Activated CD4-positive, alpha-beta T cell treated with anti-CD3 and anti-CD28 coated beads for 36 hours (primary cell): ENCODE measurements at regions not wholly inside any gene's neighbourhood (a gene's known extent, or its start where the extent isn't known, plus 50 kb on each side); places are given as distances from the start of the nearest gene placed in this dataset.
"Not testable (repeated sequence)": the region's sequence is repeated elsewhere in the genome, so short reads cannot be mapped to it uniquely, and the experiment has no call there.

Source experiments
- ATAC-seq: fragments of 200-7000 bp; cut with Tn5 transposase; one replicate; pipeline ENCODE4 v1.10.0; 2021; ENCODE audit warnings: mild to moderate bottlenecking, moderate library complexity
- CTCF ChIA-PET: fragments of 350-600 bp; sonication (Branson Sonifier 250); formaldehyde crosslinking; loops from one replicate; lab custom pipeline; 2021; ENCODE audit warnings: antibody characterized with exemption; lab: Charles Lee
- POLR2A ChIA-PET: fragments of 350-600 bp; sonication (Branson Sonifier 250); formaldehyde crosslinking; loops from one replicate; lab custom pipeline; 2021; ENCODE audit warnings: antibody characterized with exemption, inconsistent platforms; lab: Charles Lee
- DNase-seq: peaks from one replicate; pipeline ENCODE4 v3.0.0-alpha.2; 2020
- H3K27ac Mint-ChIP-seq: one replicate; pipeline ENCODE4 v1.8.0; 2021; ENCODE audit warnings: mixed read lengths
- H3K27me3 Mint-ChIP-seq: one replicate; pipeline ENCODE4 v1.8.0; 2021; ENCODE audit warnings: mixed read lengths
- H3K36me3 Mint-ChIP-seq: one replicate; pipeline ENCODE4 v1.8.0; 2021; ENCODE audit warnings: low read depth, mixed read lengths
- H3K4me1 Mint-ChIP-seq: one replicate; pipeline ENCODE4 v1.8.0; 2021; ENCODE audit warnings: mixed read lengths
- H3K4me3 Mint-ChIP-seq: one replicate; pipeline ENCODE4 v1.8.0; 2021; ENCODE audit warnings: mild to moderate bottlenecking, moderate library complexity, mixed read lengths
- H3K9me3 Mint-ChIP-seq: one replicate; pipeline ENCODE4 v1.8.0; 2021; ENCODE audit warnings: low read depth, mixed read lengths
- intact Hi-C, 2 experiments: fragments of 100-400 bp; cut with DNase I in 1 of 2; cut with micrococcal nuclease in 1 of 2; formaldehyde crosslinking; loops; one replicate each; pipeline versions ENCODE4 v1.14.2 to v1.15.1; 2022 to 2024; cut with DNase I, micrococcal nuclease

DNA sequence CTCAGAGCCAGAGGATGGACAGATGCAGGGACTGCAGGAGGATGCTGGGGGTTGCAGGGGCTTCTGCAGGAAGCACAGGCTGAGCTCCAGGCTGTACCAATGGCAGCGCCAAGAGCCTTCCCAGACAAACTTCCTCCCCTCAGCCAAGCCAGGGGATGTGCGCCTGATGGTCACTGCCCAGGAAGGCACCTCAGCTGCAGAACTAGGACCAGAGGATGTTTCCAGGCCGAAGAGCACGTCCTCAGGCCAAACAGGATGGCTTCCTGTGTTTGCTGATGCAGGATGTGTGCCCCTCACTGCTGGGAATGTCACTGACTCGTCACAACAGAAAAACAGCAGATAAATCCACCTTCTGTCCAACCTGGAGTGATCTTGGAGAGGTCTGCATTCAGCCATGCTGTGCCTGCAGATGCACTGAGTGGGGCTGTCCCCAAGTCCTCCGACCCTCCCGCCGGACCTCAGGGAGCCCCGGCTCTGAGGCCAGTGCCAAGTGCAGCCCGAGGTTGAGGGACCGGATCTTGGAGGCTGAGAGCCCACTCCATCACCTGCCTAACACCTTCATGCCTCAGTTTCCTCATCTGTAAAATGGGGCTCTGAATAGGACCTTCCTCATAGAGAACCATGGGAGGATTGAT lies 152.5 kb upstream of the CHST15 start:
- Mint-ChIP-seq H3K27ac (no peak overlapping the region), H3K9me3 (no peaks in the 10 kb centered on the region), H3K4me3 (no peak overlapping the region), H3K4me1 (no peaks in the 10 kb centered on the region), H3K27me3 (peaks cover 2% of the 10 kb centered on the region), H3K36me3 (no peaks in the 10 kb centered on the region)
- CTCF ChIA-PET = no interaction called here
- no peak for DNase-seq
- POLR2A ChIA-PET = no interaction called here
- ATAC-seq = no peak
- intact Hi-C loops = no loop called here

DNA sequence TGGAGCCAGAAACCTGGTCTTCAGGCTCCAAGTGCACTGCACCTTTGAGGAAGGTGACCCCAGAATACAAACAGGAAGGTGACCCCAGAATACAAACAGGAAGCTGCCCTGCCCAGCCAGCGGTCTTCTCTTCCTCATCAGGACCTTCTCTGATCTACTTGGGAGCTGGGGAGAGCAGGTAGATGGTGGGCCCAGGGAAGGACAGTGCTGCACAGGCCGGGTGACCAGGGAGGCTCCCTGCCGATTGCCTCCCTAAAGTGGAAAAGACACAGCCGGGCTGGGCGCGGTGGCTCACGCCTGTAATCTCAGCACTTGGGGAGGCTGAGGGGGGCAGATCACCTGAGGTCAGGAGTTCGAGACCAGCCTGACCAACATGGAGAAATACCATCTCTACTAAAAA lies 151.8 kb upstream of the CHST15 start:
- intact Hi-C loops = no loop called here
- H3K27me3 Mint-ChIP-seq = no peaks in the 10 kb centered on the region
- no peak overlapping the region for H3K27ac Mint-ChIP-seq
- ATAC-seq = no peak
- H3K4me1 Mint-ChIP-seq = no peaks in the 10 kb centered on the region
- CTCF ChIA-PET = no interaction called here
- H3K36me3 Mint-ChIP-seq = no peaks in the 10 kb centered on the region
- H3K9me3 Mint-ChIP-seq = no peaks in the 10 kb centered on the region
- DNase-seq = no peak
- H3K4me3 Mint-ChIP-seq = no peak overlapping the region
- POLR2A ChIA-PET = no interaction called here

DNA sequence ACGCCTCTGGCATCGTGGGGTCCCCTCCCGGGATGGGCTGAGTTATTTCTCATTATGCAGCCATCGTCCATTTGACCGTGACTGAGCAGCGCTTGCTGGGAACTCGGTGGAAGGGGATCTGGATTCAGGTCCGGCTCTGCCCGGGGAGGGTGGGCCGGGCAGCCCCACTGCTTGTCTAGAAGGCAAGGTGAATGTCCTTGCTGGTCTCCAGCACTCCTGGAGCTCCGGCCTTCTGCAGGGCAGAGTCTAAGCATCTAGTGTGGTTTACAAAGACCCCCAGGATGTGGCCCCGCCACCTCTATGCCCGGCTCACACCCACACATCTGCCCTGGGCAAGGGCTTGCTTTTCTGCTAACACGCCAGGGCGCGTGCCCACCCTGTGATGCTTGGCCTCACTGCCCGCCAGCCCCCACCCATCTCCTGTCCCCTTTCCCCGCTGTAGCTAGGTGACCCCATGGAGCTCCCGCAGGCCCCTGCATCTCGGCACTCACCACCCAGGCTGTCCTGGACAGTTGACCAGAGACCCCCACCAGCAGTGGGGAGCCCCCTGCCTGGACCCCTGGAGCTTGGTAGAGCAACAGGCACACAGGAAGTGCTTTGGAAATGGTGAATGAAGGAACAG lies 151.0 kb upstream of the CHST15 start:
- H3K36me3 Mint-ChIP-seq = no peaks in the 10 kb centered on the region
- H3K27me3 Mint-ChIP-seq = no peaks in the 10 kb centered on the region
- no peaks in the 10 kb centered on the region for H3K9me3 Mint-ChIP-seq
- no peak overlapping the region for H3K27ac Mint-ChIP-seq
- intact Hi-C loops = no loop called here
- no peaks in the 10 kb centered on the region for H3K4me1 Mint-ChIP-seq
- ATAC-seq (no peak), DNase-seq (no peak)
- no peak overlapping the region for H3K4me3 Mint-ChIP-seq
- ChIA-PET POLR2A (no interaction called here), CTCF (no interaction called here)

DNA sequence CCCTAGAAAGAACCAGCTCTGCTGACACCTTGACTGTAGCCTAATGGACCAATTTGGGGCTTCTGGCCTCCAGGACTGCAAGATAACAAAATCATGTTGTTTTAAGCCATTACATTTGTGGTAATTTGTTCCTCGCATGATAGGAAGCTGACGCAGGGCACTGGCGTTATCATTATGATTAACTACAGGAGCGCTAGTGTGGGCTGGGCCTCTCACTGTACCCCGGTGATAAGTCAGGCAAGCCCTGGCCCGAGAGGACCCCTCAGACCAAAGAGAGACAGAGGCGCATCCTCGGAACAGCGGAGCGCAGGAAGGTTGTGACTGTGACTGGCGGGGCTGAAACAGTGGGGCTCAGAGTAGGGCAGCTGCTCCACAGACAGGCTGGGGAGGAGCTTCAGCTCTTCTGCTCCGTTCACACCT lies 150.3 kb upstream of the CHST15 start:
- intact Hi-C loops = no loop called here
- no peak for ATAC-seq
- DNase-seq = no peak
- no peaks in the 10 kb centered on the region for H3K9me3 Mint-ChIP-seq
- no peak overlapping the region for H3K27ac Mint-ChIP-seq
- no peaks in the 10 kb centered on the region for H3K4me1 Mint-ChIP-seq
- H3K4me3 Mint-ChIP-seq = no peak overlapping the region
- ChIA-PET CTCF (no interaction called here), POLR2A (no interaction called here)
- H3K36me3 Mint-ChIP-seq = no peaks in the 10 kb centered on the region
- no peaks in the 10 kb centered on the region for H3K27me3 Mint-ChIP-seq

DNA sequence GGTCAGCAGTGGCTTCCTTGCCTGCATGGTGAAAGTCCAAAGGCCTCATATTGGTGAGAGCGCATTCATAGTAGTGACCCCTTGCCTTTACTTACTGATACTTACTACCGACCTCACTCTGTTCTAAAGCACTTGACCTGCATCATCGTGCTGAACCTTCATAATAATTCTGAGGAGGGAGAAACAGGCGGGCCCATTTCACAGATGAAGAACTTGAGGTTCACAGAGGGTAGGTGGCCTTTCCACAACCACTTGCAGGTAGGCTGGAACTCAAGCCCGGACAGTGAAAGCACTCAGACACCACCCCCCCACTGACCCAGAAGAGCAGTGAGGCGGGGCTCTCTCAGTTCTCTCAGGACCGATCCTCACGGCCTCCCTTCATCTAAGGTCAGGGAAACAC lies 149.4 kb upstream of the CHST15 start:
- Mint-ChIP-seq H3K27ac (no peak overlapping the region), H3K27me3 (no peaks in the 10 kb centered on the region), H3K4me3 (no peak overlapping the region), H3K9me3 (no peaks in the 10 kb centered on the region), H3K4me1 (no peaks in the 10 kb centered on the region), H3K36me3 (no peaks in the 10 kb centered on the region)
- intact Hi-C loops = no loop called here
- no peak for DNase-seq
- no peak for ATAC-seq
- ChIA-PET POLR2A (no interaction called here), CTCF (no interaction called here)

DNA sequence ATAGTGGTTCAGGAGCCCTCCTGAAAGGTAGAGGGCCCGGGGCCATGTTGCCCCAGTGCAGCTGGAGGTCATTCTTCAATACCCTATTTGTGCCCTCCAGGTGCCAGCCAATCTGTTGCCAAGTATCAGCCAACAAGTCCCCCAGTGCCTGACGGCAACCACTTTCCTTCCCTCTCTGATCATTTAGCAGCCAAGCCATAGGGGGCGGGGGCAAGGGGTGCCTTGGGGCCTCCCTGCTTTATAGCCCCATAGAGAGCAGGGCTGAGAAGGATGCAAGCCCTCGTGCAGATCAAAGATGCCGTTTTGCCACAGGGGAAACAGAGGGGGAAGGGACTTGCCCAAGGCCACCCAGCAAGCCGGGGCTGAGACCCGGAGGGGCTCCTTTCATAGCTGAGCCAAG lies 149.0 kb upstream of the CHST15 start:
- DNase-seq (no peak), ATAC-seq (no peak)
- intact Hi-C loops = no loop called here
- Mint-ChIP-seq H3K27ac (no peak overlapping the region), H3K4me3 (no peak overlapping the region), H3K27me3 (no peaks in the 10 kb centered on the region), H3K4me1 (no peaks in the 10 kb centered on the region), H3K36me3 (no peaks in the 10 kb centered on the region), H3K9me3 (no peaks in the 10 kb centered on the region)
- ChIA-PET POLR2A (no interaction called here), CTCF (no interaction called here)

DNA sequence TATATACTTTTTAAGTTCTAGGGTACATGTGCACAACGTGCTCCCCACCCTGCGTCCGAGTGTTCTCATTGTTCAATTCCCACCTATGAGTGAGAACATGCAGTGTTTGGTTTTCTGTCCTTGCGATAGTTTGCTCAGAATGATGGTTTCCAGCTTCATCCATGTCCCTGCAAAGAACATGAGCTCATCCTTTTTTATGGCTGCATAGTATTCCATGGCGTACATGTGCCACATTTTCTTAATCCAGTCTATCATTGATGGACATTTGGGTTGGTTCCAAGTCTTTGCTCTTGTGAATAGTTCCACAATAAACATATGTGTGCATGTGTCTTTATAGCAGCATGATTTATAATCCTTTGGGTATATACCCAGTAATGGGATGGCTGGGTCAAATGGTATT lies 148.1 kb upstream of the CHST15 start:
- H3K4me1 Mint-ChIP-seq, H3K36me3 Mint-ChIP-seq, DNase-seq, H3K9me3 Mint-ChIP-seq, intact Hi-C loops, H3K27ac Mint-ChIP-seq, POLR2A ChIA-PET, ATAC-seq, H3K27me3 Mint-ChIP-seq, H3K4me3 Mint-ChIP-seq: not testable (repeated sequence)
- CTCF ChIA-PET = interaction anchor here (0.5 kb wide), 1 partner anchor 13 kb away, joined by 3 read pairs; no protein-coding TSS in a partner anchor

DNA sequence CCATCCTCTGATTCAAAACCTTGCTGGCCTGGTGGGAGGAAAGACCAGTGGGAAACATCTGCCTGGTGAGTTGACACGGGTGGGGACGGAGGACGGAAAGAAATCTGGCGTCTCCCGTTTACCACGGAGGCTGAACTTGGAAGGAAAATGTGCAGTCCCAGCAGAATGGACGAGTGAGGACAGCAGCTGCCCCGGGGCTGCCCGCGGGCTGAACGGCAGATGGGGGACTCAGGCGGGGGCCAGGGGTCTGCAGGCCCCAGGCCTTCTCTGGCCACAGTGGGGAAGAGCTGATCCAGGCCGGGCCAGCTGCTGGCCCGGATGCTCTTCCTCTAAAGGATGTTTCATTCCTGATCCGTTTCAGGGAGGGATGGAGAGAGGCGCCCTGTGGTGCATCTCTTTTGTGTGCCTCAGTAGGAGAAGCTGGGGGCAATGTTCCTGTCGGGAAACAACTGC lies 147.5 kb upstream of the CHST15 start:
- Mint-ChIP-seq H3K27me3 (no peaks in the 10 kb centered on the region), H3K4me1 (no peaks in the 10 kb centered on the region), H3K9me3 (no peaks in the 10 kb centered on the region), H3K4me3 (no peak overlapping the region), H3K27ac (no peak overlapping the region), H3K36me3 (no peaks in the 10 kb centered on the region)
- no peak for DNase-seq
- POLR2A ChIA-PET = no interaction called here
- intact Hi-C loops = no loop called here
- no peak for ATAC-seq
- CTCF ChIA-PET = interaction anchor here (0.5 kb wide), 1 partner anchor 12 kb away, joined by 3 read pairs; no protein-coding TSS in a partner anchor

DNA sequence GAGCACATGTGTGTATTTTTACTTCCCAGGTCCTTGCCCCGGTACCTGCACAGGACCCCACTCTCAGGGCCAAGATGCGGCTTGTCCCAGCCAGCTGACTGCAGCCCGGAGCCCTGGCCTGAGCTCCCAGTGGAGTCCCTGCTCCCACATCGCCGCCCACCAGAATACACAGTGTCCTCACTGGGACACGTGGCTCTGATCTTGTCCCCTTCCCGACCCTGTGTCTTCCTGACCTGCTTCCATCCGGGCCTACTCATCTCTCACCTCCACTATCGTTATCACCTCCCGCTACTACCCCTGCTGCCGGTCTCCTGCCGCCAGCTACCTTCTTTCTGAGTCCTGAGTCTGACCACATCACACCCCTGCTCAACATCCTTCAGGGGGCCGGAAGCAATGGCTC lies 146.3 kb upstream of the CHST15 start:
- H3K9me3 Mint-ChIP-seq = no peaks in the 10 kb centered on the region
- no peak overlapping the region for H3K27ac Mint-ChIP-seq
- ATAC-seq (no peak), DNase-seq (no peak)
- ChIA-PET CTCF (interaction anchor here (0.5 kb wide), 1 partner anchor 1066 kb away, joined by 3 read pairs; no protein-coding TSS in a partner anchor), POLR2A (no interaction called here)
- H3K4me1 Mint-ChIP-seq = no peaks in the 10 kb centered on the region
- no peak overlapping the region for H3K4me3 Mint-ChIP-seq
- H3K27me3 Mint-ChIP-seq = no peaks in the 10 kb centered on the region
- H3K36me3 Mint-ChIP-seq = no peaks in the 10 kb centered on the region
- intact Hi-C loops = no loop called here

DNA sequence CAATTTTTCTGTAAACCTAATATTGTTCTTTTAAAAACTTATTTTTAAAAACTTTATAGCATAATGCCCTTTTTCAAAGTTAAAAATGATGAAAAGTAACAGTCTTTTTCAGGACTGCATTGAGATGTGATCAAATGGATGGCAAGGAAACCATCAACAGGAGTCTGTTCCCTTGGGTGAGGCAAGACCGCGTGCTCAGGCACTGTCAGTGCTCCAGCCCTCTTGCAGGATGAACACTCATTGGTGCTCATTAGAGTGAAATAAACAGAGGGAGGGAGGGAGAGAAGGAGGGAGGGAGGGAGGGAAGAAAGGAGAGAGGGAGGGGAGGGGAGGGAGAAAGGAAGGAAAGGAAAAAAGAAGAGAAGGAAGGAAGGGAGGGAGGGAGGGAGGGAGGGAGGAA lies 145.7 kb upstream of the CHST15 start:
- Mint-ChIP-seq H3K36me3 (no peaks in the 10 kb centered on the region), H3K27me3 (no peaks in the 10 kb centered on the region), H3K4me1 (no peaks in the 10 kb centered on the region), H3K27ac (no peak overlapping the region), H3K4me3 (no peak overlapping the region), H3K9me3 (no peaks in the 10 kb centered on the region)
- POLR2A ChIA-PET = no interaction called here
- CTCF ChIA-PET = no interaction called here
- ATAC-seq (no peak), DNase-seq (no peak)
- intact Hi-C loops = no loop called here

DNA sequence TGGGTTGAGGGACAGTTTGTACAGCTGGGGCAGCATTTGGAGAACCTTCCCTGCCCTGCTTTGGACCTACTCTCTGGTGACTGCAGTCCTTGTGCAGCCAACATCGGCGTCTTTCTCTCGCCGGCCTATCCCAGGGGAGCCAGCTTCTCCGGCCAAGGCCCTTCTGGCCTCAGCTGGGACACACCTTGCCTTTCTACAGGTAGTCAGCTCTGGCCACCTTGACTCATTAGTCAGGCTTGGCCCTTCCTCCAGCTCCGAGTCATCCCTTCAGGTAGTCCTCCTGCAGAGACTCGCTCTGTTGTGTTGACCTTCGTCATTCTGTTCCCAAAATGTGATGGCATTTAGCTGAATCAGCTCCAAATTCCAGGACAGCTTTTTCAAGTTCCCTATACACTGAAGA lies 145.0 kb upstream of the CHST15 start:
- no peak overlapping the region for H3K4me3 Mint-ChIP-seq
- no peaks in the 10 kb centered on the region for H3K4me1 Mint-ChIP-seq
- no peak for DNase-seq
- no peaks in the 10 kb centered on the region for H3K9me3 Mint-ChIP-seq
- ATAC-seq = no peak
- ChIA-PET POLR2A (no interaction called here), CTCF (no interaction called here)
- no peak overlapping the region for H3K27ac Mint-ChIP-seq
- H3K36me3 Mint-ChIP-seq = no peaks in the 10 kb centered on the region
- intact Hi-C loops = no loop called here
- no peaks in the 10 kb centered on the region for H3K27me3 Mint-ChIP-seq

DNA sequence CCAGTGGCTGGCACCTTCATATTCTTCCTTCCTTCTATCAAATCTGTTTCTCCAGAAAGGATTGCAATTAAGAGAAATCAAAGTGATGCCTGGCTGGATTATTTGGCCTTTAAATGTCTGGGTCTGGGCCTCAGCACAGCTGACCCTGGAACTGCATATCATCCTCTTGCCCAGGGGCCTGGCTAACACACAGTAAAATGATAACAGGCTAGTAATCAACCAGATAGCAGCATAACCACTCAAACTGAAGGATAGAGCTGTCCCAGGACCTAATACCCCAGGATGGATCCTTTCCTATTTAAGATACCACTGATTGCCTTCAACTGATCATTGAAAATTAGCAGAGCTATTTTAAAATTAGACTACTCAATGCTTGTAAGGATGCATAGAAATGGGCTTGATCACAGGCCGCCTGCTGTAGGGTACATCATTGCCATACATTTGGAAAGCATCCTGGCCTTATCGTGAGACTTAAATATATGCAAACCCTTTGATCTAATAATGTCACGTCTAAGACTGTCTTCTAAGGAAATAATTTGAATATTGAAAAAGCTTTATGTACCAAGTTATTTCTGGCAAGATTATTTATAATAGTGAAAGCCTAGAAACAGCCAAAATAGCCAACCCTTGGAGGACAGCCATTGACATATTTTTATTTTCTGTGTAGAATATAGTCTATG lies 144.0 kb upstream of the CHST15 start:
- intact Hi-C loops = loop anchor here in 1 of 2 experiments (2.0 kb wide), 1 partner anchor 19 kb away; no protein-coding TSS in a partner anchor
- POLR2A ChIA-PET = no interaction called here

More for the DNA sequence above, 144.0 kb upstream of the CHST15 start:
- Mint-ChIP-seq H3K4me3 (no peak overlapping the region), H3K9me3 (no peaks in the 10 kb centered on the region), H3K36me3 (no peaks in the 10 kb centered on the region), H3K27me3 (no peaks in the 10 kb centered on the region), H3K27ac (no peak overlapping the region), H3K4me1 (no peaks in the 10 kb centered on the region)
- DNase-seq = no peak
- CTCF ChIA-PET = interaction anchor here (0.8 kb wide), 1 partner anchor 124 kb away, joined by 3 read pairs; no protein-coding TSS in a partner anchor
- no peak for ATAC-seq
